Smooth muscle cell (in vitro differentiated cells): ENCODE measurements at regions not wholly inside any gene's neighbourhood (a gene's known extent, or its start where the extent isn't known, plus 50 kb on each side); places are given as distances from the start of the nearest gene placed in this dataset.

Source experiments
- DNase-seq: peaks from one replicate; lab custom pipeline; 2025; ENCODE audit not compliant: unreplicated experiment; lab: John Stamatoyannopoulos, UW
- H2AFZ ChIP-seq: fragments of 200-600 bp; sonication (generic); 2 replicates; pipeline ENCODE4 v1.6.0; 2016; ENCODE audit warnings: antibody characterized with exemption, low read depth, mild to moderate bottlenecking
- H3F3A ChIP-seq: fragments of 200-600 bp; sonication (generic); 2 replicates; pipeline ENCODE4 v1.6.0; 2017; ENCODE audit warnings: antibody characterized with exemption, low read depth
- H3K27ac ChIP-seq: fragments of 200-600 bp; sonication (generic); 2 replicates; pipeline ENCODE4 v1.5.1; 2016; ENCODE audit warnings: low read depth, mild to moderate bottlenecking
- H3K27me3 ChIP-seq: fragments of 200-600 bp; sonication (generic); 2 replicates; pipeline ENCODE4 v1.6.1; 2016; ENCODE audit warnings: low read depth, mild to moderate bottlenecking
- H3K36me3 ChIP-seq: fragments of 200-600 bp; sonication (generic); 2 replicates; pipeline ENCODE4 v1.5.1; 2016; ENCODE audit warnings: low read depth
- H3K4me1 ChIP-seq: fragments of 200-600 bp; sonication (generic); 2 replicates; pipeline ENCODE4 v1.5.1; 2016; ENCODE audit warnings: low read depth
- H3K4me2 ChIP-seq: fragments of 200-600 bp; sonication (generic); 2 replicates; pipeline ENCODE4 v1.6.0; 2016; ENCODE audit warnings: mild to moderate bottlenecking
- H3K4me3 ChIP-seq: fragments of 200-600 bp; sonication (generic); 2 replicates; pipeline ENCODE4 v1.5.1; 2016; ENCODE audit warnings: mild to moderate bottlenecking
- H3K79me2 ChIP-seq: fragments of 200-600 bp; sonication (generic); 2 replicates; pipeline ENCODE4 v1.6.0; 2016; ENCODE audit warnings: low read depth, mild to moderate bottlenecking
- H3K9ac ChIP-seq: fragments of 200-600 bp; sonication (generic); 2 replicates; pipeline ENCODE4 v1.6.0; 2016; ENCODE audit warnings: low read depth
- H3K9me3 ChIP-seq: fragments of 200-600 bp; sonication (generic); replicated peaks from 2 replicates; pipeline ENCODE4 v1.5.1; 2016; ENCODE audit warnings: low read depth
- H4K20me1 ChIP-seq: fragments of 200-600 bp; sonication (generic); 2 replicates; pipeline ENCODE4 v1.6.0; 2016; ENCODE audit warnings: low read depth
- WGBS: methylation state at CpG from one replicate; pipeline ENCODE4 v1.1.7; 2016; ENCODE audit warnings: low lambda C conversion rate; 5-methylcytosine and 5-hydroxymethylcytosine counted together
- TF ChIP-seq, protein P1 (sequence below): fragments of 200-600 bp; sonication (generic); IDR thresholded peaks from 2 replicates; pipeline ENCODE4 v1.5.1; 2017; ENCODE audit warnings: borderline replicate concordance, mild to moderate bottlenecking, antibody characterized with exemption; ENCODE audit not compliant: insufficient read depth, poor library complexity, severe bottlenecking

DNA sequence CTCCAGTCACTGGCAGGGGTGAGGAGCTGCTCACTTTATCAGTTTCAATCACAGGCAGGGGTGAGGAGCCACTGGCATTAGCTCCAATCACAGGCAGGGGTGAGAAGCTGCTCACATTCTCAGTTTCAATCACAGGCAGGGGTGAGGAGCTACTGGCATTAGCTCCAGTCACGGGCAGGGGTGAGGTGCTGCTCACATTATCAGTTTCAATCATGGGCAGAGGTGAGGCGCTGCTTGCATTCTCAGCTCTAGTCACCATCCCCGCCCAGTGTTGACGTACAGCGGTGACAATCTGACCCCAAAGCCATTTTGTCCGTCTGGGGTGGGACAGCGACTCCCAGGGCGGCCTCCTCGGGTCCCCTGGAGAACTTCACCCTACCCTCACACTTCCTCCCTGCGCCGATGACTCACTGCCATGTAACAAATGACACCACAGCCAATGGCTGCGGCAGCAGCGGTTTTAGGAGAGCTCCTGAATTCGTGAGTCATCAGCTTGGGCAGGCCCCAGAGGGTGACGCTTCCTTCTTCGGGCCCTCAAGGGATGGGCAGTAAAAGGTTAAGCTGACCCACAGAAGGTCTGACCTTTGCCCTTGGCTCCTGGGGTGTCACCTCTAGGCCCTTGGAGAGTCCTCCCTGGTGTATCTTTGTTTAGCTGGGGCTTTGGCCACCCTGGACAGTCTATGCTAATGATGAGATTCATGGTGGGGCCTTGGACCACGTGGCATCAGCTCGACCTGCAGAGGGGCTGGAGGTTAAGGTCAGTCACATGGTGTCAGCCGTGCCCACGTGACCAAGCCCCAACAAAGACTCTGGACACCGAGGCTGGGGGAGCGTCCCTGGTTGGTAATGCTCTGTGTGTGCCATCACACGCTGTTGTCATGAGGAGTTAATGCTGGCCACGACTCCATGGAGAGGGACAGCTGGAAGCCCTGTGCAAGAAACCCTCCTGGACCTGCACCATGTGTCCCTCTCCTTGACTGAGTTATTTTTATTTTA is 171.7 kb downstream of the C16orf95 start:
- Histone ChIP-seq H3F3A (no peaks in the 10 kb centered on the region), H3K79me2 (no peaks in the 10 kb centered on the region), H3K36me3 (no peaks in the 10 kb centered on the region), H3K27ac (no peak overlapping the region), H3K27me3 (no peaks in the 10 kb centered on the region), H3K4me3 (no peak overlapping the region), H2AFZ (no peak overlapping the region), H3K4me1 (no peaks in the 10 kb centered on the region), H3K9me3 (no peaks in the 10 kb centered on the region), H4K20me1 (no peaks in the 10 kb centered on the region), H3K4me2 (no peak overlapping the region), H3K9ac (no peak overlapping the region)
- no peak for DNase-seq
- WGBS, result 84% methylated on average over 23 of the region's 24 CpGs
- TF ChIP-seq, protein P1, sequence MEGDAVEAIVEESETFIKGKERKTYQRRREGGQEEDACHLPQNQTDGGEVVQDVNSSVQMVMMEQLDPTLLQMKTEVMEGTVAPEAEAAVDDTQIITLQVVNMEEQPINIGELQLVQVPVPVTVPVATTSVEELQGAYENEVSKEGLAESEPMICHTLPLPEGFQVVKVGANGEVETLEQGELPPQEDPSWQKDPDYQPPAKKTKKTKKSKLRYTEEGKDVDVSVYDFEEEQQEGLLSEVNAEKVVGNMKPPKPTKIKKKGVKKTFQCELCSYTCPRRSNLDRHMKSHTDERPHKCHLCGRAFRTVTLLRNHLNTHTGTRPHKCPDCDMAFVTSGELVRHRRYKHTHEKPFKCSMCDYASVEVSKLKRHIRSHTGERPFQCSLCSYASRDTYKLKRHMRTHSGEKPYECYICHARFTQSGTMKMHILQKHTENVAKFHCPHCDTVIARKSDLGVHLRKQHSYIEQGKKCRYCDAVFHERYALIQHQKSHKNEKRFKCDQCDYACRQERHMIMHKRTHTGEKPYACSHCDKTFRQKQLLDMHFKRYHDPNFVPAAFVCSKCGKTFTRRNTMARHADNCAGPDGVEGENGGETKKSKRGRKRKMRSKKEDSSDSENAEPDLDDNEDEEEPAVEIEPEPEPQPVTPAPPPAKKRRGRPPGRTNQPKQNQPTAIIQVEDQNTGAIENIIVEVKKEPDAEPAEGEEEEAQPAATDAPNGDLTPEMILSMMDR, result no peak

DNA sequence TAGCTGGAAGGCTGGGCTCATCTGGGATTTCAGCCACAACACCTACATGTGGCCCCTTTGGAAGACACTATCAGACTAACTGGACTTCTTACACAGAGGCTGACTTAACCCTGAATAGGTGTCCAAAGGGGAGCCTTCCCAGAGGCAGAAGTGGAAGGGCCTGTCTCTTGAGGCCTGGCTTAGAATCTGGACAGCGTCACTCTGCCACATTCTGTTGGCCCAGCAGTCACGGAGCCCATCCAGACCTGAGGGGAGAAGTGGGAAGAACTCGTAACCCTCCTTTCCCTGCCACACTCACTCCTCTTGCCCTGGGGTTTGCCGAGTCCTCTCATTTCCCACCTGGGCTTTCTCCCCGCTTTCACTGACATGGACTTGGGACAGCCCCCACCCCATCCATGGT is 170.5 kb downstream of the C16orf95 start:
- TF ChIP-seq, protein P1, result no peak
- no peaks in the 10 kb centered on the region for H3K79me2 ChIP-seq
- H3K4me3 ChIP-seq, result no peak overlapping the region
- no peaks in the 10 kb centered on the region for H3K9me3 ChIP-seq
- H3K4me1 ChIP-seq, result no peaks in the 10 kb centered on the region
- no peaks in the 10 kb centered on the region for H3K36me3 ChIP-seq
- no peak for DNase-seq
- no peaks in the 10 kb centered on the region for H4K20me1 ChIP-seq
- no peak overlapping the region for H3K27ac ChIP-seq
- no peak overlapping the region for H3K9ac ChIP-seq
- no peaks in the 10 kb centered on the region for H3K27me3 ChIP-seq
- no peak overlapping the region for H2AFZ ChIP-seq
- H3F3A ChIP-seq, result no peaks in the 10 kb centered on the region
- no peak overlapping the region for H3K4me2 ChIP-seq
- WGBS, result 67% methylated on average over 5 of the region's 5 CpGs

DNA sequence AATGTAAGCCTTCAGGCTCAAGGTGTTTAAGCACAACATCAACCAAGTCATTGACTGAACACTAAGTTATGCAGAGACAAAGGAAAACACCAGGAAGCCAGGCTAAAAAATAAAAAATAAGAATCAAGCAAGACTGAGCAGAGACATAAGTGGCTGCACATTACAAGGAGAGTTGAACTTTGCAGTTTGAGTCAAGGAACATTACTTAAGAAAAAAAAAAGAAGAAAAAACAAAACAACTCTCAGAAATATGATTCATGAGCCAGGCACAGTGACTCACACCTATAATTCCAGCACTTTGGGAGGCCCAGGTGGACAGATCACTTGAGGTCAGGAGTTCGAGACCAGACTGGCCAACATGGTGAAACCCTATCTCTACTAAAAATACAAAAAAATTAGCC is 168.1 kb downstream of the C16orf95 start:
- no peaks in the 10 kb centered on the region for H3K4me1 ChIP-seq
- no peak overlapping the region for H3K9ac ChIP-seq
- H3K4me3 ChIP-seq, result no peak overlapping the region
- DNase-seq, result no peak
- TF ChIP-seq, protein P1, result no peak
- H3F3A ChIP-seq, result no peaks in the 10 kb centered on the region
- no peaks in the 10 kb centered on the region for H4K20me1 ChIP-seq
- no peak overlapping the region for H3K4me2 ChIP-seq
- H2AFZ ChIP-seq, result no peak overlapping the region
- no peak overlapping the region for H3K27ac ChIP-seq
- no peaks in the 10 kb centered on the region for H3K79me2 ChIP-seq
- H3K36me3 ChIP-seq, result no peaks in the 10 kb centered on the region
- H3K9me3 ChIP-seq, result no peaks in the 10 kb centered on the region
- H3K27me3 ChIP-seq, result no peaks in the 10 kb centered on the region
- whole genome bisulfite sequencing, result 76% methylated on average over 1 of the region's 1 CpG

DNA sequence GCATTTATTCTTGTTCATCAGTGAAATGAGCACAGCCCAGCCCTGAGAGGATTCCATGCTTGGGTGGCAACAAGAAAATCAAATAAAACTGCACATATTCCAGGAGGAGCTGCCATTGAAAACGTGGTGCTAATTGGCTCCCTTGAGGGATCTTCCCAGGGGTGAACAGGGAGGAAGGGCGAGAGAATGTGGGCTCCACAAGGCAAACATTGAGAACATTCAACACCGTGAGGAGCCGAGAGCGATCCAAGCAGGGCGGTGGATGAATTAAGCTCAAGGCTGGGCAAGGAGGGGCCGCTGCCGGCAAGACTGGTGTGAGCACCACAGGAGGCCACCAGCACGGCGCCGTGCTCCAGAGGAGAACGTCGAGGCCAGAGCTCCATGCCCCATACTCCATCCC is 166.9 kb downstream of the C16orf95 start:
- Histone ChIP-seq H3K36me3 (no peaks in the 10 kb centered on the region), H3K27ac (no peak overlapping the region), H3K27me3 (no peaks in the 10 kb centered on the region), H3K4me1 (no peaks in the 10 kb centered on the region), H3K4me3 (no peak overlapping the region), H3K9me3 (no peaks in the 10 kb centered on the region), H4K20me1 (no peaks in the 10 kb centered on the region), H3F3A (no peaks in the 10 kb centered on the region), H3K9ac (no peak overlapping the region), H3K79me2 (no peaks in the 10 kb centered on the region), H3K4me2 (no peak overlapping the region), H2AFZ (no peak overlapping the region)
- TF ChIP-seq, protein P1, result no peak
- 87% methylated on average over 13 of the region's 13 CpGs for WGBS
- no peak for DNase-seq
